ENCODE measurements at regions not wholly inside any gene's neighbourhood (a gene's known extent, or its start where the extent isn't known, plus 50 kb on each side); places are given as distances from the start of the nearest gene placed in this dataset.

DNA sequence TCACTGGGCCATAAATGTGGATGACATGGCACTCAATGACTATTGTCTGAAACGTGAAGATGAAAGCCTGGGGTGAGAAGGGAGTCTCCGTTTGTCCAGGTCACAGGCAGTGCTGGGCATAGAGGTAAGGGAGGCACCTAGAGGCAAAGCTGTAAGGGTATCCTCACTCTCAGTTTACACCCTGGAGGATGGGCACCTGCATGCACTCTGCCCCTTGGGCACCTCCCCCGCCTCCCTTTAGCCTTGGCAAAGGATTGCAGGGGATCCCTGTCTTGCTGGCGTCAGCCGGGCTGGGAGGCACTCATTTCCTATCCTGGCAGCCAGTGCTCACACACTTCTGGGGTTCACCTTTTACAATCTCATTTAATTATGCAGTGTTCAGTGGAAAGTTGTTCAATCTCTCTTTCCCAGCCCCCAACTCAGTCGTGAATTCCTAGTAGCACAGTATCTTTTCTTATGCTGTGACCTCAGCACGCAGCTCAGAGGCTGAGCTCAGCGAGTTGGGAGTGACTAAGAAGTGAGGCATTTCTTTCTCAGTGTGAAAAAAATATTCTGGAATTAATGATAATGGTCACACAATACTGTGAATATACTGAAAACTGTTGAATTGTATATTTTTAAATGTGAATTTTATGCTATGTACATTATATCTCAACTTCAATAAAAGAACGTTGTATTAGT, 866.6 kb downstream of the BRD1 start:
- H3K4me1 ChIP-seq (ENCODE audit: insufficient read depth, poor library complexity, severe bottlenecking): no peaks in the 10 kb centered on the region
- ATAC-seq (ENCODE audit: low read depth) (no peak), DNase-seq (ENCODE audit: low spot score) (peak; percentile 20)
- H3K27ac ChIP-seq (ENCODE audit: poor library complexity, severe bottlenecking): no peak overlapping the region
- no peaks in the 10 kb centered on the region for H3K9me3 ChIP-seq (ENCODE audit: severe bottlenecking)
- TF ChIP-seq, protein P1, sequence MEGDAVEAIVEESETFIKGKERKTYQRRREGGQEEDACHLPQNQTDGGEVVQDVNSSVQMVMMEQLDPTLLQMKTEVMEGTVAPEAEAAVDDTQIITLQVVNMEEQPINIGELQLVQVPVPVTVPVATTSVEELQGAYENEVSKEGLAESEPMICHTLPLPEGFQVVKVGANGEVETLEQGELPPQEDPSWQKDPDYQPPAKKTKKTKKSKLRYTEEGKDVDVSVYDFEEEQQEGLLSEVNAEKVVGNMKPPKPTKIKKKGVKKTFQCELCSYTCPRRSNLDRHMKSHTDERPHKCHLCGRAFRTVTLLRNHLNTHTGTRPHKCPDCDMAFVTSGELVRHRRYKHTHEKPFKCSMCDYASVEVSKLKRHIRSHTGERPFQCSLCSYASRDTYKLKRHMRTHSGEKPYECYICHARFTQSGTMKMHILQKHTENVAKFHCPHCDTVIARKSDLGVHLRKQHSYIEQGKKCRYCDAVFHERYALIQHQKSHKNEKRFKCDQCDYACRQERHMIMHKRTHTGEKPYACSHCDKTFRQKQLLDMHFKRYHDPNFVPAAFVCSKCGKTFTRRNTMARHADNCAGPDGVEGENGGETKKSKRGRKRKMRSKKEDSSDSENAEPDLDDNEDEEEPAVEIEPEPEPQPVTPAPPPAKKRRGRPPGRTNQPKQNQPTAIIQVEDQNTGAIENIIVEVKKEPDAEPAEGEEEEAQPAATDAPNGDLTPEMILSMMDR (IDR thresholded peaks at IDR 0.05; ENCODE audit: poor library complexity, severe bottlenecking): no peak
- no peak overlapping the region for H3K4me3 ChIP-seq (ENCODE audit: severe bottlenecking)
- H3K27me3 ChIP-seq (ENCODE audit: insufficient read depth, poor library complexity, severe bottlenecking): peaks cover 3% of the 10 kb centered on the region
- no peaks in the 10 kb centered on the region for H3K36me3 ChIP-seq (ENCODE audit: low read depth)

DNA sequence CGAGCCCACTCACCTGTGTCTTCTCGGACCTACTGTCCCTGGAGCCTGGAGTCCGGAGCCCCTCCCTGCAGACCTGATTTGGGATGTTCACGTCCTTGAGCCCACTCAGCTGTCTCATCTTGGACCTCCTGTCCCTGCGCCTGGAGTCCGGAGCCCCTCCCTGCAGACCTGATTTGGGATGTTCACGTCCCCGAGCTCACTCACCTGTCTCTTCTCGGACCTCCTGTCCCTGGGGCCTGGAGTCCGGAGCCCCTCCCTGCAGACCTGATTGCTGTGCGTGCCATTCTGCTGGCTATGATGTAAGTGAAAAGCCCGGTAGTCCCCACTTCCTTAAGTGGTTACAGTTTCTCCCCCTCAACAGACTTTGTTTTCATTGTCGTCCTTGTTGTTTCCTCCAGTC, 867.1 kb downstream of the BRD1 start:
- Histone ChIP-seq H3K27me3 (ENCODE audit: insufficient read depth, poor library complexity, severe bottlenecking) (peaks cover 3% of the 10 kb centered on the region), H3K36me3 (ENCODE audit: low read depth) (no peaks in the 10 kb centered on the region), H3K9me3 (ENCODE audit: severe bottlenecking) (no peaks in the 10 kb centered on the region), H3K27ac (ENCODE audit: poor library complexity, severe bottlenecking) (no peak overlapping the region), H3K4me1 (ENCODE audit: insufficient read depth, poor library complexity, severe bottlenecking) (no peaks in the 10 kb centered on the region), H3K4me3 (ENCODE audit: severe bottlenecking) (no peak overlapping the region)
- ATAC-seq (ENCODE audit: low read depth) (no peak), DNase-seq (ENCODE audit: low spot score) (peak; percentile 31)
- TF ChIP-seq, protein P1 (IDR thresholded peaks at IDR 0.05; ENCODE audit: poor library complexity, severe bottlenecking): no peak

DNA sequence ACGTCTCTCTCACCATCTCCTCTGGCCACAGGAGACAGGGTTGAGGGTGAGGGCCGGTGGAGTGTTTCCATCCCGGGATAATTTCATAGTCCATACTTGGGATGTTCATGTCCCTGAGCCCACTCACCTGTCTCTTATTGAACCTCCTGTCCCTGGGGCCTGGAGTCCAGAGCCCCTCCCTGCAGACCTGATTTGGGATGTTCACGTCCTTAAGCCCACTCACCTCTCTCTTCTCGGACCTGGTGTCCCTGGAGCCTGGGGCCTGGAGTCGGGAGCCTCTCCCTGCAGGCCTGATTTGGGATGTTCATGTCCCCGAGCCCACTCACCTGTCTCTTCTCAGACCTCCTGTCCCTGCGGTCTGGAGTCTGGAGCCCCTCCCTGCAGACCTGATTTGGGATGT, 868.2 kb downstream of the BRD1 start:
- Histone ChIP-seq H3K4me3 (ENCODE audit: severe bottlenecking) (no peak overlapping the region), H3K9me3 (ENCODE audit: severe bottlenecking) (no peaks in the 10 kb centered on the region), H3K27me3 (ENCODE audit: insufficient read depth, poor library complexity, severe bottlenecking) (peaks cover 3% of the 10 kb centered on the region), H3K36me3 (ENCODE audit: low read depth) (no peaks in the 10 kb centered on the region), H3K4me1 (ENCODE audit: insufficient read depth, poor library complexity, severe bottlenecking) (no peaks in the 10 kb centered on the region), H3K27ac (ENCODE audit: poor library complexity, severe bottlenecking) (no peak overlapping the region)
- TF ChIP-seq, protein P1 (IDR thresholded peaks at IDR 0.05; ENCODE audit: poor library complexity, severe bottlenecking): no peak
- ATAC-seq (ENCODE audit: low read depth) (no peak), DNase-seq (ENCODE audit: low spot score) (no peak)

DNA sequence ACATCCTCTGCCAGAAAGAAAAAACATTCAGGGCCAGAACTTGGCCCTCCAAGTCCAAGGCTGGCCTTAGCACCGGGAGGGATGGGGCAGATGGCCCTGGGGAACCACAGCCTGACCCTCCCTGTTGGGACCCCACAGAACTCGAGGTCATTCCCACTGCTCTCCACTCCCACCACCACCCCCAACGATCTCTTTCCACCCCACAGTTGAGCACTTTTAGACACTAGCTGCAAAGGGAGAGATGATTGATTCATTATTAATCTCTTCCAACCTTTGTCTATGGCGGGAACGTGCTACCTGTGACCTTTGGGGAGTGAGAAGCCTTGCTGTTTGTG, 869.7 kb downstream of the BRD1 start:
- no peak overlapping the region for H3K4me3 ChIP-seq (ENCODE audit: severe bottlenecking)
- H3K9me3 ChIP-seq (ENCODE audit: severe bottlenecking): no peaks in the 10 kb centered on the region
- no peak for ATAC-seq (ENCODE audit: low read depth)
- no peaks in the 10 kb centered on the region for H3K36me3 ChIP-seq (ENCODE audit: low read depth)
- H3K27me3 ChIP-seq (ENCODE audit: insufficient read depth, poor library complexity, severe bottlenecking): no peaks in the 10 kb centered on the region
- no peak overlapping the region for H3K27ac ChIP-seq (ENCODE audit: poor library complexity, severe bottlenecking)
- TF ChIP-seq, protein P1 (IDR thresholded peaks at IDR 0.05; ENCODE audit: poor library complexity, severe bottlenecking): no peak
- H3K4me1 ChIP-seq (ENCODE audit: insufficient read depth, poor library complexity, severe bottlenecking): no peaks in the 10 kb centered on the region
- no peak for DNase-seq (ENCODE audit: low spot score)

DNA sequence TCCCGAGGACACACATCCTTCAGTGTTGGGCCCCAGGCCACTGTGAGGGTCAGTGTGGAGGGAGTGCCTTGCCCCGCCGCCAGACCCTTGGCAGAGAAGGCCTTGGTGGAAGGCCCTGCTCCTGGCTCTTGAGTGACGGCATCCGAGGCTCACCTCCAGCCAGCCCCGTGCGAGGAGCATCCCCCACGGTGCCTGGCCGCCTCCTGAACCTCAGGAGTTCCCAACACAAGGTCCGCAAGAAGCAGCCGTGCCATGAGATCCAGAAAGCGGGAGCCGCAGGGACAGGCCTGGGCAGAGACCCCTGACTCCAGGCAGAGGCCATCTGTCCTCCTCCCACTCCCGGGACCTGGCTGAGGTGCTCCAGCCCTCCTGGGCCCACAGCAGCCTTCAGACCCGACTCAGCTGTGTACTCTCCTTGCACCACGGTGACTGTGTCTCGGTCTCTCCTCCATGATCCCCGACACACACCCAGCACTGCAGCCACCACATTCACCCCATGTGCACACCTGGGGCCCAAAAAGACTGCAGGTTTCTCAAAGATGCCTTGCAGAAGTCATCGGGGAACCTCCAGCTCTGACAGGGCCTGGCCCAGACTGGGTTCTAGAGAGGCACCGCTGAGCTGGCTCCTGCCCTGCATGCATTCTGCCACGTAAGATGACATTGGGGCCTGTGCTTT, 870.2 kb downstream of the BRD1 start:
- DNase-seq (ENCODE audit: low spot score) (no peak), ATAC-seq (ENCODE audit: low read depth) (no peak)
- H3K27ac ChIP-seq (ENCODE audit: poor library complexity, severe bottlenecking): no peak overlapping the region
- no peaks in the 10 kb centered on the region for H3K9me3 ChIP-seq (ENCODE audit: severe bottlenecking)
- TF ChIP-seq, protein P1 (IDR thresholded peaks at IDR 0.05; ENCODE audit: poor library complexity, severe bottlenecking): no peak
- H3K4me1 ChIP-seq (ENCODE audit: insufficient read depth, poor library complexity, severe bottlenecking): no peaks in the 10 kb centered on the region
- no peak overlapping the region for H3K4me3 ChIP-seq (ENCODE audit: severe bottlenecking)
- H3K27me3 ChIP-seq (ENCODE audit: insufficient read depth, poor library complexity, severe bottlenecking): no peaks in the 10 kb centered on the region
- no peaks in the 10 kb centered on the region for H3K36me3 ChIP-seq (ENCODE audit: low read depth)
